HG02970 (cell line): ENCODE measurements at regions not wholly inside any gene's neighbourhood (a gene's known extent, or its start where the extent isn't known, plus 50 kb on each side); places are given as distances from the start of the nearest gene placed in this dataset.

Experiments used
- ATAC-seq: cut with Tn5 transposase; IDR thresholded peaks from one replicate; pipeline ENCODE4 v1.9.1; 2021; ENCODE audit warnings: mild to moderate bottlenecking, moderate library complexity, moderate number of reproducible peaks; ENCODE audit not compliant: unreplicated experiment, low FRiP score

GRCh38 chr17:33469911-33470310 lies 176.8 kb upstream of the ASIC2 start:
- ATAC-seq, result no peak

- no peak for ATAC-seq
Measured at GRCh38 chr17:33473061-33473460, 180.0 kb upstream of the ASIC2 start.

GRCh38 chr17:33474789-33475188 lies 181.7 kb upstream of the ASIC2 start:
- no peak for ATAC-seq

GRCh38 chr17:33475594-33475993 lies 182.5 kb upstream of the ASIC2 start:
- ATAC-seq, result no peak

GRCh38 chr17:33481652-33482051 lies 188.6 kb upstream of the ASIC2 start:
- no peak for ATAC-seq

GRCh38 chr17:33482636-33483035 lies 189.5 kb upstream of the ASIC2 start:
- no peak for ATAC-seq

GRCh38 chr17:33484559-33484958 lies 191.5 kb upstream of the ASIC2 start:
- ATAC-seq, result no peak

- ATAC-seq, result no peak
Measured at GRCh38 chr17:33486135-33486885, 193.2 kb upstream of the ASIC2 start.

- no peak for ATAC-seq
Measured at GRCh38 chr17:33487187-33487879, 194.2 kb upstream of the ASIC2 start.

GRCh38 chr17:33491871-33492481 lies 198.9 kb upstream of the ASIC2 start:
- no peak for ATAC-seq

- ATAC-seq, result no peak
Measured at GRCh38 chr17:33492731-33493265, 199.7 kb upstream of the ASIC2 start.

GRCh38 chr17:33493566-33493965 lies 200.5 kb upstream of the ASIC2 start:
- ATAC-seq, result no peak

GRCh38 chr17:33494151-33494550 lies 201.1 kb upstream of the ASIC2 start:
- no peak for ATAC-seq

- ATAC-seq, result no peak
Measured at GRCh38 chr17:33497623-33498022, 204.5 kb upstream of the ASIC2 start.

GRCh38 chr17:33498069-33498468 lies 205.0 kb upstream of the ASIC2 start:
- ATAC-seq, result no peak

- ATAC-seq, result no peak
Measured at GRCh38 chr17:33499040-33499439, 205.9 kb upstream of the ASIC2 start.

GRCh38 chr17:33500151-33500550 lies 207.1 kb upstream of the ASIC2 start:
- no peak for ATAC-seq

- ATAC-seq, result no peak
Measured at GRCh38 chr17:33501185-33501584, 208.1 kb upstream of the ASIC2 start.

- ATAC-seq, result no peak
Measured at GRCh38 chr17:33504571-33504970, 211.5 kb upstream of the ASIC2 start.

- ATAC-seq, result no peak
Measured at GRCh38 chr17:33506889-33507650, 214.0 kb upstream of the ASIC2 start.

GRCh38 chr17:33508215-33508614 lies 215.1 kb upstream of the ASIC2 start:
- ATAC-seq, result no peak
